HEK293 (cell line): ENCODE measurements at regions not wholly inside any gene's neighbourhood (a gene's known extent, or its start where the extent isn't known, plus 50 kb on each side); places are given as distances from the start of the nearest gene placed in this dataset.

Experiments used
- CTCF ChIA-PET: fragments of 350-600 bp; formaldehyde crosslinking; extraction: SDS; loops from one replicate; lab custom pipeline; 2021; ENCODE audit warnings: antibody characterized with exemption; lab: Yijun Ruan, JAX
- POLR2A ChIA-PET: fragments of 300-600 bp; formaldehyde crosslinking; extraction: SDS; loops from one replicate; lab custom pipeline; 2020; ENCODE audit warnings: antibody characterized with exemption, inconsistent platforms; lab: Yijun Ruan, JAX
- H3K27ac ChIP-seq: fragments of 200-500 bp; sonication (Bioruptor generic); 2 replicates; pipeline ENCODE4 v1.5.1; 2014; ENCODE audit warnings: low read depth, low read length, control low read depth, inconsistent platforms; ENCODE audit errors: extremely low read depth
- H3K36me3 ChIP-seq, 2 experiments: fragments of 200-500 bp in 1 of 2; sonication (Bioruptor generic) in 1 of 2; 1 replicate in 1 of 2; 2 replicates in 1 of 2; pipeline ENCODE4 v1.5.1; 2014 to 2017; ENCODE audit warnings: inconsistent platforms in 2 of 2, low read length in 2 of 2; ENCODE audit not compliant: control insufficient read depth in 2 of 2, insufficient read depth in 1 of 2
- H3K4me1 ChIP-seq: fragments of 200-500 bp; sonication (Bioruptor generic); 2 replicates; pipeline ENCODE4 v1.5.1; 2014; ENCODE audit warnings: mild to moderate bottlenecking, low read length, inconsistent platforms; ENCODE audit not compliant: control insufficient read depth, insufficient read depth
- H3K4me3 ChIP-seq: 2 replicates; pipeline ENCODE4 v1.5.1; 2011; ENCODE audit warnings: low read depth, mild to moderate bottlenecking, control low read depth, low read length, moderate library complexity
- H3K9me3 ChIP-seq: fragments of 200-500 bp; sonication (Bioruptor generic); 2 replicates; pipeline ENCODE4 v1.5.1; 2014; ENCODE audit warnings: low read depth, low read length, inconsistent platforms; ENCODE audit not compliant: control insufficient read depth, insufficient read depth
- GLI2 ChIP-seq: fragments of 450-650 bp; formaldehyde crosslinking; IDR thresholded peaks from 2 replicates; pipeline ENCODE4; 2017; ENCODE audit warnings: missing biosample characterization, missing genetic modification characterization, low read depth, borderline replicate concordance
- HOXD13 ChIP-seq: sonication (generic); formaldehyde crosslinking; IDR thresholded peaks from 2 replicates; pipeline ENCODE4 v1.8.0; 2022; ENCODE audit warnings: missing genetic modification reagents, borderline replicate concordance
- MYNN ChIP-seq: fragments of 450-650 bp; formaldehyde crosslinking; IDR thresholded peaks from 2 replicates; pipeline ENCODE4 v1.5.1; 2016; ENCODE audit warnings: missing biosample characterization, missing genetic modification characterization, borderline replicate concordance
- PRDM1 ChIP-seq: fragments of 450-650 bp; formaldehyde crosslinking; IDR thresholded peaks from 2 replicates; pipeline ENCODE4; 2016; ENCODE audit warnings: missing biosample characterization, missing genetic modification characterization
- PRDM4 ChIP-seq: fragments of 450-650 bp; formaldehyde crosslinking; IDR thresholded peaks from 2 replicates; pipeline ENCODE4 v1.5.1; 2017; ENCODE audit warnings: missing biosample characterization, missing genetic modification characterization
- SCRT1 ChIP-seq: fragments of 450-650 bp; formaldehyde crosslinking; IDR thresholded peaks from 2 replicates; pipeline ENCODE4 v1.5.1; 2016; ENCODE audit warnings: missing biosample characterization, missing genetic modification characterization, borderline replicate concordance
- TCF7L2 ChIP-seq: IDR thresholded peaks from 2 replicates; pipeline ENCODE4 v1.6.1; 2011; ENCODE audit warnings: low read depth, mild to moderate bottlenecking, inconsistent platforms, low read length, moderate library complexity, borderline replicate concordance
- ZBTB10 ChIP-seq: fragments of 450-650 bp; formaldehyde crosslinking; IDR thresholded peaks from 2 replicates; pipeline ENCODE4 v1.5.1; 2016; ENCODE audit warnings: missing biosample characterization, missing genetic modification characterization
- ZBTB26 ChIP-seq: fragments of 450-650 bp; formaldehyde crosslinking; optimal IDR thresholded peaks from 2 replicates; pipeline ENCODE3; 2016; ENCODE audit warnings: missing biosample characterization, mild to moderate bottlenecking, missing genetic modification characterization
- ZNF132 ChIP-seq: fragments of 450-650 bp; formaldehyde crosslinking; IDR thresholded peaks from 2 replicates; pipeline ENCODE4 v1.5.1; 2017; ENCODE audit warnings: missing biosample characterization, missing genetic modification characterization, borderline replicate concordance
- ZNF155 ChIP-seq: fragments of 450-650 bp; formaldehyde crosslinking; IDR thresholded peaks from 2 replicates; pipeline ENCODE4 v1.5.1; 2016; ENCODE audit warnings: missing biosample characterization, missing genetic modification characterization
- ZNF2 ChIP-seq: fragments of 450-650 bp; formaldehyde crosslinking; IDR thresholded peaks from 2 replicates; pipeline ENCODE4 v1.5.1; 2016; ENCODE audit warnings: missing biosample characterization, missing genetic modification characterization
- ZNF223 ChIP-seq: fragments of 450-650 bp; formaldehyde crosslinking; IDR thresholded peaks from 2 replicates; pipeline ENCODE4 v1.5.1; 2016; ENCODE audit warnings: missing biosample characterization, missing genetic modification characterization
- ZNF302 ChIP-seq: fragments of 450-650 bp; formaldehyde crosslinking; IDR thresholded peaks from 2 replicates; pipeline ENCODE4 v1.5.1; 2016; ENCODE audit warnings: missing biosample characterization, missing genetic modification characterization, low read depth
- ZNF311 ChIP-seq: fragments of 450-650 bp; formaldehyde crosslinking; IDR thresholded peaks from 2 replicates; pipeline ENCODE4 v1.5.1; 2017; ENCODE audit warnings: missing biosample characterization, missing genetic modification characterization, borderline replicate concordance
- ZNF350 ChIP-seq: fragments of 450-650 bp; formaldehyde crosslinking; IDR thresholded peaks from 2 replicates; pipeline ENCODE4 v1.5.0; 2017; ENCODE audit warnings: missing biosample characterization, mild to moderate bottlenecking, missing genetic modification characterization
- ZNF544 ChIP-seq: fragments of 450-650 bp; formaldehyde crosslinking; IDR thresholded peaks from 2 replicates; pipeline ENCODE4 v1.5.0; 2017; ENCODE audit warnings: missing biosample characterization, missing genetic modification characterization
- ZNF555 ChIP-seq: fragments of 450-650 bp; formaldehyde crosslinking; conservative IDR thresholded peaks from 2 replicates; pipeline ENCODE4 v1.5.1; 2017; ENCODE audit warnings: missing biosample characterization, mild to moderate bottlenecking, missing genetic modification characterization, inconsistent platforms
- ZNF580 ChIP-seq: fragments of 450-650 bp; formaldehyde crosslinking; IDR thresholded peaks from 2 replicates; pipeline ENCODE4 v1.5.1; 2016; ENCODE audit warnings: missing biosample characterization, missing genetic modification characterization
- ZNF585B ChIP-seq: fragments of 450-650 bp; formaldehyde crosslinking; IDR thresholded peaks from 2 replicates; pipeline ENCODE4 v1.5.1; 2016; ENCODE audit warnings: missing biosample characterization, missing genetic modification characterization
- ZNF596 ChIP-seq: fragments of 450-650 bp; IDR thresholded peaks from 2 replicates; pipeline ENCODE4 v1.5.0; 2018; ENCODE audit warnings: missing biosample characterization, mild to moderate bottlenecking, missing genetic modification characterization, moderate library complexity
- ZNF629 ChIP-seq: fragments of 450-650 bp; formaldehyde crosslinking; IDR thresholded peaks from 2 replicates; pipeline ENCODE4 v1.5.1; 2017; ENCODE audit warnings: missing biosample characterization, missing genetic modification characterization
- ZNF654 ChIP-seq: fragments of 450-650 bp; formaldehyde crosslinking; IDR thresholded peaks from 2 replicates; pipeline ENCODE4 v1.5.1; 2016; ENCODE audit warnings: low read depth, missing biosample characterization, missing genetic modification characterization
- ZNF701 ChIP-seq: fragments of 450-650 bp; formaldehyde crosslinking; IDR thresholded peaks from 2 replicates; pipeline ENCODE4 v1.5.1; 2016; ENCODE audit warnings: missing biosample characterization, missing genetic modification characterization
- ZNF747 ChIP-seq: fragments of 450-650 bp; formaldehyde crosslinking; IDR thresholded peaks from 2 replicates; pipeline ENCODE4 v1.5.1; 2016; ENCODE audit warnings: missing biosample characterization, missing genetic modification characterization
- ZNF777 ChIP-seq: fragments of 450-650 bp; formaldehyde crosslinking; IDR thresholded peaks from 2 replicates; pipeline ENCODE4 v1.5.1; 2017; ENCODE audit warnings: missing biosample characterization, missing genetic modification characterization, borderline replicate concordance

- H3K4me1 ChIP-seq, result no peaks in the 10 kb centered on the region
- H3K9me3 ChIP-seq, result no peaks in the 10 kb centered on the region
- ChIA-PET CTCF (no interaction called here), POLR2A (no interaction called here)
- H3K4me3 ChIP-seq, result no peak overlapping the region
- no peaks in the 10 kb centered on the region for H3K36me3 ChIP-seq
- TF ChIP-seq ZNF701 (tag by site-specific recombination), result no peak
- no peak for TF ChIP-seq PRDM1 (tag by site-specific recombination)
- TF ChIP-seq ZNF629 (tag by site-specific recombination), result no peak
- TF ChIP-seq ZNF580 (tag by site-specific recombination), result no peak
- no peak for TF ChIP-seq TCF7L2
- TF ChIP-seq ZNF777 (tag by site-specific recombination), result no peak
- TF ChIP-seq ZBTB26 (tag by site-specific recombination), result no peak
- TF ChIP-seq ZBTB10 (tag by site-specific recombination), result no peak
- TF ChIP-seq ZNF585B (tag by site-specific recombination), result no peak
- TF ChIP-seq ZNF555 (tag by site-specific recombination), result no peak
- TF ChIP-seq ZNF654 (tag by site-specific recombination), result no peak
- TF ChIP-seq ZNF2, result no peak
- TF ChIP-seq ZNF350 (tag by site-specific recombination), result no peak
- TF ChIP-seq MYNN (tag by site-specific recombination), result no peak
- TF ChIP-seq ZNF223 (tag by site-specific recombination), result no peak
- TF ChIP-seq ZNF302, result no peak
- TF ChIP-seq ZNF155 (tag by site-specific recombination), result no peak
- no peak overlapping the region for H3K27ac ChIP-seq
These were observed 91.4 kb downstream of the ARL4C start for GRCh38 chr2:234405462-234405861.

GRCh38 chr2:234404957-234405356 lies 91.9 kb downstream of the ARL4C start:
- POLR2A ChIA-PET, result no interaction called here

GRCh38 chr2:234403751-234404150 lies 93.1 kb downstream of the ARL4C start:
- no peak overlapping the region for H3K27ac ChIP-seq
- H3K4me1 ChIP-seq, result no peaks in the 10 kb centered on the region
- ChIA-PET CTCF (interaction anchor here (1.1 kb wide), 1 partner anchor 115 kb away, joined by 3 read pairs; no protein-coding TSS in a partner anchor), POLR2A (interaction anchor here (0.6 kb wide), 1 partner anchor 137 kb away, joined by 3 read pairs; no protein-coding TSS in a partner anchor)
- no peaks in the 10 kb centered on the region for H3K9me3 ChIP-seq
- no peak for TF ChIP-seq ZNF544 (tag by site-specific recombination)
- TF ChIP-seq HOXD13 (CRISPR knock-in tag), result no peak
- no peak for TF ChIP-seq ZNF311 (tag by site-specific recombination)
- no peak for TF ChIP-seq ZBTB10 (tag by site-specific recombination)
- no peak for TF ChIP-seq ZNF132 (tag by site-specific recombination)
- no peak for TF ChIP-seq SCRT1 (tag by site-specific recombination)
- TF ChIP-seq PRDM4 (tag by site-specific recombination), result no peak
- TF ChIP-seq, all 188 proteins: peak for 0
- Histone ChIP-seq H3K4me3 (no peak overlapping the region), H3K36me3 (no peaks in the 10 kb centered on the region)

More at GRCh38 chr2:234404957-234405356, 91.9 kb downstream of the ARL4C start:
- no peaks in the 10 kb centered on the region for H3K4me1 ChIP-seq
- H3K27ac ChIP-seq, result no peak overlapping the region
- no peak overlapping the region for H3K4me3 ChIP-seq
- CTCF ChIA-PET, result no interaction called here
- no peaks in the 10 kb centered on the region for H3K9me3 ChIP-seq
- no peak for TF ChIP-seq ZNF747 (tag by site-specific recombination)
- TF ChIP-seq GLI2 (tag by site-specific recombination), result no peak
- TF ChIP-seq ZNF596, result no peak
- H3K36me3 ChIP-seq, result no peaks in the 10 kb centered on the region
